Right renal pelvis (tissue), 4 donors: ENCODE measurements at regions not wholly inside any gene's neighbourhood (a gene's known extent, or its start where the extent isn't known, plus 50 kb on each side); places are given as distances from the start of the nearest gene placed in this dataset.
"Not testable (repeated sequence)": the region's sequence is repeated elsewhere in the genome, so short reads cannot be mapped to it uniquely, and the experiment has no call there.

Source experiments
- DNase-seq, 4 donors: peaks; one replicate each; pipeline ENCODE4 v3.0.0-alpha.2; 2013; ENCODE audit warnings: low read depth in 4 of 4, low spot score in 3 of 4, missing footprints in 1 of 4

GRCh38 chr5:93359296-93359959 lies 221.6 kb downstream of the NR2F1-AS1 start:
- peak in 1 of 4 donors; percentile 32 for DNase-seq

- no peak for DNase-seq
Measured at GRCh38 chr5:93358176-93358575, 222.8 kb downstream of the NR2F1-AS1 start.

- DNase-seq = no peak
Measured at GRCh38 chr5:93357686-93358085, 223.3 kb downstream of the NR2F1-AS1 start.

- no peak for DNase-seq
Measured at GRCh38 chr5:93355691-93356090, 225.3 kb downstream of the NR2F1-AS1 start.

GRCh38 chr5:93352186-93352585 lies 228.8 kb downstream of the NR2F1-AS1 start:
- no peak for DNase-seq

- no peak for DNase-seq
Measured at GRCh38 chr5:93349613-93350012, 231.4 kb downstream of the NR2F1-AS1 start.

GRCh38 chr5:93348231-93348630 lies 232.8 kb downstream of the NR2F1-AS1 start:
- DNase-seq = no peak

GRCh38 chr5:93346850-93347249 lies 234.2 kb downstream of the NR2F1-AS1 start:
- DNase-seq = not testable (repeated sequence)

- DNase-seq = no peak
Measured at GRCh38 chr5:93346301-93346700, 234.7 kb downstream of the NR2F1-AS1 start.

GRCh38 chr5:93343570-93343969 lies 237.4 kb downstream of the NR2F1-AS1 start:
- DNase-seq = no peak

GRCh38 chr5:93342563-93343061 lies 238.4 kb downstream of the NR2F1-AS1 start:
- no peak for DNase-seq

GRCh38 chr5:93340881-93341280 lies 240.1 kb downstream of the NR2F1-AS1 start:
- no peak for DNase-seq

GRCh38 chr5:93337138-93337537 lies 243.9 kb downstream of the NR2F1-AS1 start:
- DNase-seq = no peak

- DNase-seq = no peak
Measured at GRCh38 chr5:93336330-93337110, 244.5 kb downstream of the NR2F1-AS1 start.

- DNase-seq = no peak
Measured at GRCh38 chr5:93331863-93332262, 249.2 kb downstream of the NR2F1-AS1 start.

GRCh38 chr5:93331241-93331640 lies 249.8 kb downstream of the NR2F1-AS1 start:
- DNase-seq = no peak

GRCh38 chr5:93330506-93330905 lies 250.5 kb downstream of the NR2F1-AS1 start:
- no peak for DNase-seq

- DNase-seq = no peak
Measured at GRCh38 chr5:93329756-93330155, 251.3 kb downstream of the NR2F1-AS1 start.

GRCh38 chr5:93328833-93329232 lies 252.2 kb downstream of the NR2F1-AS1 start:
- DNase-seq = no peak

- DNase-seq = no peak
Measured at GRCh38 chr5:93327605-93328004, 253.4 kb downstream of the NR2F1-AS1 start.

- DNase-seq = no peak
Measured at GRCh38 chr5:93325946-93326345, 255.1 kb downstream of the NR2F1-AS1 start.
